GM12878 (cell line): ENCODE measurements at regions not wholly inside any gene's neighbourhood (a gene's known extent, or its start where the extent isn't known, plus 50 kb on each side); places are given as distances from the start of the nearest gene placed in this dataset.

ENCODE experiments used
- ATAC-seq: fragments of 200-7000 bp; cut with Tn5 transposase; 3 replicates; pipeline ENCODE4 v1.9.1; 2020; ENCODE audit warnings: mild to moderate bottlenecking, moderate library complexity
- BruUV-seq: library from RNA; stranded (reverse); fragments of 400-500 nt; replicated peaks from 2 replicates; lab custom pipeline; 2021; lab: Mats Ljungman, UMichigan
- CTCF ChIA-PET: fragments of 300-600 bp; sonication (Branson Sonifier 250); formaldehyde crosslinking; extraction: SDS; loops from one replicate; lab custom pipeline; 2021; ENCODE audit warnings: inconsistent platforms; lab: Yijun Ruan, JAX
- POLR2A ChIA-PET: fragments of 350-600 bp; formaldehyde crosslinking; extraction: SDS; loops from one replicate; lab custom pipeline; 2021; ENCODE audit warnings: inconsistent platforms; lab: Charles Lee
- RAD21 ChIA-PET: fragments of 300-600 bp; sonication (Branson Sonifier 250); formaldehyde crosslinking; loops from one replicate; lab custom pipeline; 2023; ENCODE audit warnings: antibody characterized with exemption; ENCODE audit not compliant: unreplicated experiment; lab: Charles Lee
- SMC1A ChIA-PET: fragments of 300-600 bp; sonication (Branson Sonifier 250); formaldehyde crosslinking; loops from one replicate; lab custom pipeline; 2023; ENCODE audit not compliant: unreplicated experiment, uncharacterized antibody; lab: Charles Lee
- DNase-seq: peaks from one replicate; pipeline ENCODE4 v3.0.0-alpha.2; 2011; ENCODE audit warnings: low read depth, low spot score
- FAIRE-seq: peaks from 3 replicates; lab custom pipeline; 2011; peaks lifted over from hg19 to GRCh38; lab: Jason Lieb, UNC
- H2AFZ ChIP-seq: 2 replicates; pipeline ENCODE4 v1.6.0; 2011; ENCODE audit warnings: low read depth, low read length, control low read depth; ENCODE audit not compliant: control insufficient read depth
- H3K27ac ChIP-seq: 2 replicates; pipeline ENCODE4 v1.5.1; 2011; ENCODE audit warnings: control low read depth; ENCODE audit not compliant: control insufficient read depth, insufficient read depth
- H3K27me3 ChIP-seq, 2 experiments: replicated peaks in 1 of 2; 2 replicates each; pipeline versions ENCODE4 v1.6.0 to v1.6.1; 2011; ENCODE audit warnings: low read length in 1 of 2; ENCODE audit not compliant: control insufficient read depth in 2 of 2, insufficient read depth in 2 of 2
- H3K36me3 ChIP-seq, 2 experiments: 2 replicates each; pipeline ENCODE4 v1.5.1; 2011; ENCODE audit warnings: low read length in 1 of 2; ENCODE audit not compliant: control insufficient read depth in 2 of 2, insufficient read depth in 2 of 2
- H3K4me1 ChIP-seq: 2 replicates; pipeline ENCODE4 v1.6.1; 2011; ENCODE audit warnings: mild to moderate bottlenecking, low read length, moderate library complexity, mixed read lengths; ENCODE audit not compliant: control insufficient read depth, insufficient read depth
- H3K4me2 ChIP-seq: 2 replicates; pipeline ENCODE4 v1.6.0; 2011; ENCODE audit warnings: control low read depth; ENCODE audit not compliant: control insufficient read depth, insufficient read depth
- H3K4me3 ChIP-seq: fragments of 200-600 bp; sonication (generic); 2 replicates; pipeline ENCODE4 v1.5.1; 2016
- H3K79me2 ChIP-seq: 2 replicates; pipeline ENCODE4 v1.6.0; 2011; ENCODE audit warnings: low read length; ENCODE audit not compliant: control insufficient read depth, insufficient read depth
- H3K9ac ChIP-seq: 2 replicates; pipeline ENCODE4 v1.8.0; 2011; ENCODE audit warnings: low read length, control low read depth, mixed read lengths; ENCODE audit not compliant: control insufficient read depth, insufficient read depth
- H3K9me3 ChIP-seq: replicated peaks from 3 replicates; pipeline ENCODE4 v1.5.1; 2011; ENCODE audit warnings: mild to moderate bottlenecking, low read length; ENCODE audit not compliant: control insufficient read depth, insufficient read depth
- H4K20me1 ChIP-seq: 2 replicates; pipeline ENCODE4 v1.6.0; 2011; ENCODE audit not compliant: control insufficient read depth, insufficient read depth
- DPF2 ChIP-seq: fragments of 450-650 bp; IDR thresholded peaks from 2 replicates; pipeline ENCODE4 v1.6.1; 2017; ENCODE audit warnings: mild to moderate bottlenecking
- GATAD2B ChIP-seq: fragments of 450-650 bp; conservative IDR thresholded peaks from 2 replicates; pipeline ENCODE4 v1.6.1; 2017; ENCODE audit warnings: low read depth, mild to moderate bottlenecking, moderate library complexity
- POLR2AphosphoS5 ChIP-seq: IDR thresholded peaks from 2 replicates; pipeline ENCODE4 v1.6.1; 2011; ENCODE audit warnings: mild to moderate bottlenecking, low read length, inconsistent platforms
- POU2F2 ChIP-seq: IDR thresholded peaks from 3 replicates; pipeline ENCODE4 v1.6.1; 2011; ENCODE audit warnings: low read depth, mild to moderate bottlenecking, low read length, borderline replicate concordance
- RAD21 ChIP-seq: IDR thresholded peaks from 2 replicates; pipeline ENCODE4 v1.6.1; 2011; ENCODE audit warnings: mild to moderate bottlenecking, low read depth, low read length, moderate library complexity; ENCODE audit not compliant: insufficient read depth
- SP1 ChIP-seq: IDR thresholded peaks from one replicate; pipeline ENCODE4 v1.6.1; 2011; ENCODE audit warnings: low read depth, low read length
- SUZ12 ChIP-seq: fragments of 200-600 bp; sonication (generic); IDR thresholded peaks from one replicate; pipeline ENCODE4 v1.6.1; 2018; ENCODE audit warnings: antibody characterized with exemption, mild to moderate bottlenecking; ENCODE audit not compliant: unreplicated experiment
- TAF1 ChIP-seq: IDR thresholded peaks from 2 replicates; pipeline ENCODE4 v1.6.1; 2011; ENCODE audit warnings: mild to moderate bottlenecking, low read depth, low read length, borderline replicate concordance
- TCF12 ChIP-seq: IDR thresholded peaks from 2 replicates; pipeline ENCODE4 v1.6.1; 2011; ENCODE audit warnings: low read depth, mild to moderate bottlenecking, low read length
- WGBS: methylation state at CpG from one replicate; pipeline ENCODE4 v1.1.6; 2016; ENCODE audit warnings: low lambda C conversion rate; ENCODE audit not compliant: insufficient replicate concordance, insufficient coverage; ENCODE audit errors: missing lambda C conversion rate; 5-methylcytosine and 5-hydroxymethylcytosine counted together
- in situ Hi-C: fragments of 300-500 bp; cut with MboI; formaldehyde crosslinking; loops from 9 replicates; pipeline ENCODE4 v1.14.3; 2018; ENCODE audit warnings: mixed read lengths
- intact Hi-C: fragments of 100-400 bp; cut with micrococcal nuclease; formaldehyde crosslinking; loops from one replicate; pipeline ENCODE4 v1.14.2; 2022; ENCODE audit not compliant: unreplicated experiment
- TF ChIP-seq, protein P1 (sequence below), 3 experiments: IDR thresholded peaks in 2 of 3; conservative IDR thresholded peaks in 1 of 3; 2 replicates each; pipeline ENCODE4 v1.5.1; 2011; ENCODE audit warnings: low read depth in 3 of 3, low read length in 3 of 3, mild to moderate bottlenecking in 3 of 3, control low read depth in 2 of 3, moderate library complexity in 2 of 3, inconsistent platforms in 1 of 3, mixed read lengths in 1 of 3; ENCODE audit not compliant: control insufficient read depth in 2 of 3, insufficient read depth in 1 of 3; ENCODE audit errors: extremely low read depth in 1 of 3
- TF ChIP-seq, protein P2 (sequence below): fragments of 450-650 bp; IDR thresholded peaks from 2 replicates; pipeline ENCODE4 v1.6.1; 2018; ENCODE audit warnings: borderline replicate concordance, mild to moderate bottlenecking; ENCODE audit not compliant: partially characterized antibody
- TF ChIP-seq, protein P3 (sequence below): IDR thresholded peaks from 2 replicates; pipeline ENCODE4 v1.6.1; 2011; ENCODE audit warnings: borderline replicate concordance, low read depth, mild to moderate bottlenecking, moderate library complexity, mixed read lengths, low read length; ENCODE audit not compliant: insufficient read depth; ENCODE audit errors: extremely low read length

DNA sequence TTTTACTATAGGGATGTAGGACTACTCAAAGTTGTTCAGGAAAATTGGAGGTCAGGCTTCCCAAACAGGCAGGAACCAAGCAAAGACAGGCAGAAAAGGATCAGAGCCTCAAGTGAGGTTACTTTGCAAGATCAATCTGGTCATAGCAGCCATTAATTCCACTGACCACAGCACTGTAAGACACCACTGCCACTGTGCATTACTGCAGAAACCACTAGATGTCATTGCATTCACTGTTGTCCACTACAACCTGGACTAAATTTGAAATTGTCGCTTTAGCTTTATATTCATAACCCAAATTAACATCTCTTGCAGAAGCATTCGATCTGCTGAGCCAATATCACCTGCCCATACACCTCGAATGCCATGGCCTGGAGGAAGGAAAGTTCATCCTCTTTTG, 126.9 kb upstream of the UFL1 start:
- H3K27me3 ChIP-seq = no peaks in the 10 kb centered on the region
- ATAC-seq (peak; percentile 82), DNase-seq (no peak), FAIRE-seq (no peak)
- no peaks in the 10 kb centered on the region for H4K20me1 ChIP-seq
- in situ Hi-C loops = no loop called here
- H3K36me3 ChIP-seq = no peaks in the 10 kb centered on the region
- H3K9me3 ChIP-seq = no peaks in the 10 kb centered on the region
- H3K79me2 ChIP-seq = no peaks in the 10 kb centered on the region
- SMC1A ChIA-PET = no interaction called here
- RAD21 ChIA-PET = no interaction called here
- TF ChIP-seq, protein P1, sequence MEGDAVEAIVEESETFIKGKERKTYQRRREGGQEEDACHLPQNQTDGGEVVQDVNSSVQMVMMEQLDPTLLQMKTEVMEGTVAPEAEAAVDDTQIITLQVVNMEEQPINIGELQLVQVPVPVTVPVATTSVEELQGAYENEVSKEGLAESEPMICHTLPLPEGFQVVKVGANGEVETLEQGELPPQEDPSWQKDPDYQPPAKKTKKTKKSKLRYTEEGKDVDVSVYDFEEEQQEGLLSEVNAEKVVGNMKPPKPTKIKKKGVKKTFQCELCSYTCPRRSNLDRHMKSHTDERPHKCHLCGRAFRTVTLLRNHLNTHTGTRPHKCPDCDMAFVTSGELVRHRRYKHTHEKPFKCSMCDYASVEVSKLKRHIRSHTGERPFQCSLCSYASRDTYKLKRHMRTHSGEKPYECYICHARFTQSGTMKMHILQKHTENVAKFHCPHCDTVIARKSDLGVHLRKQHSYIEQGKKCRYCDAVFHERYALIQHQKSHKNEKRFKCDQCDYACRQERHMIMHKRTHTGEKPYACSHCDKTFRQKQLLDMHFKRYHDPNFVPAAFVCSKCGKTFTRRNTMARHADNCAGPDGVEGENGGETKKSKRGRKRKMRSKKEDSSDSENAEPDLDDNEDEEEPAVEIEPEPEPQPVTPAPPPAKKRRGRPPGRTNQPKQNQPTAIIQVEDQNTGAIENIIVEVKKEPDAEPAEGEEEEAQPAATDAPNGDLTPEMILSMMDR (IDR thresholded peaks at IDR 0.05 in 2 of 3, conservative IDR thresholded peaks at IDR 0.05 in 1 of 3; ENCODE audit: control insufficient read depth in 2 of 3, extremely low read depth in 1 of 3, insufficient read depth in 1 of 3, low read depth in 3 of 3, low read length in 3 of 3) = peak; percentile 29 to 37 (median 33); a peak in 5 of 6 replicates
- TF ChIP-seq RAD21 (peak; percentile 21; the same call in 1 of the 2 replicates), SP1 (no peak)
- H3K4me1 ChIP-seq = no peaks in the 10 kb centered on the region
- WGBS = 16% methylated on average over 3 of the region's 3 CpGs
- intact Hi-C loops = loop anchor here (5.0 kb wide), 1 partner anchor 663 kb away; no protein-coding TSS in a partner anchor
- no TSS peak for BruUV-seq
- H3K27ac ChIP-seq = no peak overlapping the region
- no peak overlapping the region for H3K4me3 ChIP-seq
- no peak overlapping the region for H3K9ac ChIP-seq
- POLR2A ChIA-PET = no interaction called here
- CTCF ChIA-PET = interaction anchor here (0.9 to 1.1 kb wide), 2 partner anchors 9 to 232 kb away, joined by 3 read pairs; no protein-coding TSS in a partner anchor
- no peak overlapping the region for H3K4me2 ChIP-seq
- no peak overlapping the region for H2AFZ ChIP-seq

DNA sequence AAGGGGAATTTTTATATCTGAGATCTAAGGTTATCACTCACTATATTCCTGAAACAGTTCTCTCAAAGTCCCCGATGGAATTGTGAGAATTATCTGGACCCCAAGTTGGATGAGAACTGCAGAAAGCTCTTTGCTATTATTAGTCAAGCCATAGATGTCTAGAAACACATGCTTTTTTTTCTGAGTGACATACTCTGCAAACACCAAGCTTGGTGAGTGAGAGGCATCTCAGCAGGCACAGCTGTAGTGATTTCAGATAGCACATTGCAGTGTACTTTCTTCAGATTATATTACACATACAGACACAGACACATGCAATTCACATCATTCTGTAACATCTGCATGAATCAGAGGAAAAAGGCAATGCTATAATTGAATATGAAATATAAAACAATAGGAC, 111.1 kb upstream of the UFL1 start:
- FAIRE-seq = no peak
- no peak for DNase-seq
- Histone ChIP-seq H3K79me2 (no peaks in the 10 kb centered on the region), H3K27me3 (no peaks in the 10 kb centered on the region), H2AFZ (no peak overlapping the region), H3K27ac (no peak overlapping the region), H3K4me3 (no peak overlapping the region), H3K4me1 (no peaks in the 10 kb centered on the region), H4K20me1 (no peaks in the 10 kb centered on the region), H3K9me3 (no peaks in the 10 kb centered on the region), H3K4me2 (no peak overlapping the region), H3K9ac (no peak overlapping the region), H3K36me3 (no peaks in the 10 kb centered on the region)
- no peak for ATAC-seq
- SMC1A ChIA-PET = no interaction called here
- POLR2A ChIA-PET = no interaction called here
- RAD21 ChIA-PET = no interaction called here
- CTCF ChIA-PET = no interaction called here
- 35% methylated on average over 1 of the region's 1 CpG for WGBS
- intact Hi-C loops (no loop called here), in situ Hi-C loops (no loop called here)
- BruUV-seq = no TSS peak
- TF ChIP-seq, protein P2, sequence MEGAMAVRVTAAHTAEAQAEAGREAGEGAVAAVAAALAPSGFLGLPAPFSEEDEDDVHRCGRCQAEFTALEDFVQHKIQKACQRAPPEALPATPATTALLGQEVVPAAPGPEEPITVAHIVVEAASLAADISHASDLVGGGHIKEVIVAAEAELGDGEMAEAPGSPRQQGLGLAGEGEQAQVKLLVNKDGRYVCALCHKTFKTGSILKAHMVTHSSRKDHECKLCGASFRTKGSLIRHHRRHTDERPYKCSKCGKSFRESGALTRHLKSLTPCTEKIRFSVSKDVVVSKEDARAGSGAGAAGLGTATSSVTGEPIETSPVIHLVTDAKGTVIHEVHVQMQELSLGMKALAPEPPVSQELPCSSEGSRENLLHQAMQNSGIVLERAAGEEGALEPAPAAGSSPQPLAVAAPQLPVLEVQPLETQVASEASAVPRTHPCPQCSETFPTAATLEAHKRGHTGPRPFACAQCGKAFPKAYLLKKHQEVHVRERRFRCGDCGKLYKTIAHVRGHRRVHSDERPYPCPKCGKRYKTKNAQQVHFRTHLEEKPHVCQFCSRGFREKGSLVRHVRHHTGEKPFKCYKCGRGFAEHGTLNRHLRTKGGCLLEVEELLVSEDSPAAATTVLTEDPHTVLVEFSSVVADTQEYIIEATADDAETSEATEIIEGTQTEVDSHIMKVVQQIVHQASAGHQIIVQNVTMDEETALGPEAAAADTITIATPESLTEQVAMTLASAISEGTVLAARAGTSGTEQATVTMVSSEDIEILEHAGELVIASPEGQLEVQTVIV = no peak
- TF ChIP-seq TAF1 (no peak), TCF12 (no peak), POLR2AphosphoS5 (no peak), POU2F2 (no peak), GATAD2B (no peak), DPF2 (no peak), SP1 (no peak), RAD21 (no peak), SUZ12 (no peak)
- TF ChIP-seq, protein P3, sequence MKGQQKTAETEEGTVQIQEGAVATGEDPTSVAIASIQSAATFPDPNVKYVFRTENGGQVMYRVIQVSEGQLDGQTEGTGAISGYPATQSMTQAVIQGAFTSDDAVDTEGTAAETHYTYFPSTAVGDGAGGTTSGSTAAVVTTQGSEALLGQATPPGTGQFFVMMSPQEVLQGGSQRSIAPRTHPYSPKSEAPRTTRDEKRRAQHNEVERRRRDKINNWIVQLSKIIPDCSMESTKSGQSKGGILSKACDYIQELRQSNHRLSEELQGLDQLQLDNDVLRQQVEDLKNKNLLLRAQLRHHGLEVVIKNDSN = no peak
